GM06990 (cell line): ENCODE measurements at regions not wholly inside any gene's neighbourhood (a gene's known extent, or its start where the extent isn't known, plus 50 kb on each side); places are given as distances from the start of the nearest gene placed in this dataset.

ENCODE experiments used
- DNase-seq: peaks from one replicate; pipeline ENCODE4 v3.0.0-alpha.2; 2011; ENCODE audit not compliant: insufficient read length; ENCODE audit errors: extremely low read depth
- H3K27me3 ChIP-seq: replicated peaks from 2 replicates; pipeline ENCODE4 v1.6.0; 2011; ENCODE audit warnings: low read length; ENCODE audit not compliant: control insufficient read depth, insufficient read depth
- H3K36me3 ChIP-seq: 2 replicates; pipeline ENCODE4 v1.5.1; 2011; ENCODE audit warnings: low read length; ENCODE audit not compliant: control insufficient read depth, insufficient read depth
- H3K4me3 ChIP-seq: replicated peaks from 2 replicates; pipeline ENCODE4 v1.5.1; 2011; ENCODE audit warnings: low read depth, mild to moderate bottlenecking, control low read depth, low read length
- TF ChIP-seq, protein P1 (sequence below): IDR thresholded peaks from 2 replicates; pipeline ENCODE4 v1.5.1; 2011; ENCODE audit warnings: low read length, control low read depth, mild to moderate bottlenecking, inconsistent platforms; ENCODE audit not compliant: insufficient read depth, poor library complexity, severe bottlenecking

DNA sequence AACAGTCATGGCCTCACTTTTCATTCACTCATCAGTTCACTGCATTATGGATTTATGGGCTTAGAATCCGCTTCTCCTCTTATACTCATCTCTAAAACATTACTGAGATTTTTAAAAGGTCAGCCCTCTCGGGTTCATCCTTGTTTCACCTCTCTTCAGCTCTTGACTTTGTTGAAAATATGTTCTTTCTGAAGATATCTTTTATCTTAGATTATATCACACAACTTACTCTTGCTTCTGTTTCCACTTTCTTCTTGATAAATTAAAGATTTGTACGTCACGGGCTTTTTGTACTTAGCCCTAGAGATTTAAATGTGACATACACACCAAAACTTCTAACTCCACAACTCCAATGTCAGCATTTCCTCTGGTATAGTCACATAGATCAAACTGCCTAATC is 342.5 kb upstream of the TMEM229A start:
- H3K36me3 ChIP-seq: no peaks in the 10 kb centered on the region
- TF ChIP-seq, protein P1, sequence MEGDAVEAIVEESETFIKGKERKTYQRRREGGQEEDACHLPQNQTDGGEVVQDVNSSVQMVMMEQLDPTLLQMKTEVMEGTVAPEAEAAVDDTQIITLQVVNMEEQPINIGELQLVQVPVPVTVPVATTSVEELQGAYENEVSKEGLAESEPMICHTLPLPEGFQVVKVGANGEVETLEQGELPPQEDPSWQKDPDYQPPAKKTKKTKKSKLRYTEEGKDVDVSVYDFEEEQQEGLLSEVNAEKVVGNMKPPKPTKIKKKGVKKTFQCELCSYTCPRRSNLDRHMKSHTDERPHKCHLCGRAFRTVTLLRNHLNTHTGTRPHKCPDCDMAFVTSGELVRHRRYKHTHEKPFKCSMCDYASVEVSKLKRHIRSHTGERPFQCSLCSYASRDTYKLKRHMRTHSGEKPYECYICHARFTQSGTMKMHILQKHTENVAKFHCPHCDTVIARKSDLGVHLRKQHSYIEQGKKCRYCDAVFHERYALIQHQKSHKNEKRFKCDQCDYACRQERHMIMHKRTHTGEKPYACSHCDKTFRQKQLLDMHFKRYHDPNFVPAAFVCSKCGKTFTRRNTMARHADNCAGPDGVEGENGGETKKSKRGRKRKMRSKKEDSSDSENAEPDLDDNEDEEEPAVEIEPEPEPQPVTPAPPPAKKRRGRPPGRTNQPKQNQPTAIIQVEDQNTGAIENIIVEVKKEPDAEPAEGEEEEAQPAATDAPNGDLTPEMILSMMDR: no peak
- no peak overlapping the region for H3K4me3 ChIP-seq
- no peaks in the 10 kb centered on the region for H3K27me3 ChIP-seq
- DNase-seq: no peak

DNA sequence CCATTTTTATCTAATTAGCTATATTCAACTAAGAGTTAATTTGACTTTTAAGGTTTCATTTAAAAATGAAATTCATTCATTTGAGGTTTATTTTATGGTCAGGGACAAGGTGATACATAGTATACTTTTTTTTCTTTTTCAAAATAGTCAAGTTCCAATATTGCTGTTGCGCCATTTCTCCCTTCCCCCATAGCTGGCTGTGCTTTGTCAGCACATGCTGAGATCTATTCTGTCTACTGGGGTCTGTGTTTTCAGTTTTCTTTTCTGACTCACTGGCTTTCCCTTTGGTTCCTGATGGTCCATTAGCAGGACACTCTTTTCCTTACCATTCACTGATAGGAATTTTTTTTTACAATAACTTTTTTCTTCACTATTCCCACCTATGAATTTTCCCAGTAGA is 336.4 kb upstream of the TMEM229A start:
- Histone ChIP-seq H3K36me3 (no peaks in the 10 kb centered on the region), H3K4me3 (no peak overlapping the region), H3K27me3 (no peaks in the 10 kb centered on the region)
- no peak for DNase-seq
- TF ChIP-seq, protein P1: no peak

DNA sequence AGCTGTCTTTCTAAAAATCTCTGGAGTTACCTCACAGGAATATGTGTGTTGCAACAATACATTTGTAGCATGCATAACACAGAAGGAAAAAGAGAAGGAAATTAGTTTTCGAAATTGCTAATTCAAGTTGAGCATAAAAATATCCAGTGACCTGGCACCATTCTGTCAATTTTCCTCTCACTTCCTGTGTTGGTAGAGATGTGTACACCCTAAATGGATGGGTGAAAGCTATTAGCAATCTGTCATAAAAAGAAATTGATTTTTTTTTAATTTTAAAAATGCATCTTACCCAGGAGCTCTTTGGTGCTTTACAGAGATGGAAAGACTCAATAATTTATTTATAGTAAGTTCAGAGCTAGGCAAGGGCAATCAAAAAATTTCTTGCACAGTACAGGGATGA is 333.3 kb upstream of the TMEM229A start:
- no peak for DNase-seq
- Histone ChIP-seq H3K36me3 (no peaks in the 10 kb centered on the region), H3K27me3 (no peaks in the 10 kb centered on the region), H3K4me3 (no peak overlapping the region)
- TF ChIP-seq, protein P1: no peak

DNA sequence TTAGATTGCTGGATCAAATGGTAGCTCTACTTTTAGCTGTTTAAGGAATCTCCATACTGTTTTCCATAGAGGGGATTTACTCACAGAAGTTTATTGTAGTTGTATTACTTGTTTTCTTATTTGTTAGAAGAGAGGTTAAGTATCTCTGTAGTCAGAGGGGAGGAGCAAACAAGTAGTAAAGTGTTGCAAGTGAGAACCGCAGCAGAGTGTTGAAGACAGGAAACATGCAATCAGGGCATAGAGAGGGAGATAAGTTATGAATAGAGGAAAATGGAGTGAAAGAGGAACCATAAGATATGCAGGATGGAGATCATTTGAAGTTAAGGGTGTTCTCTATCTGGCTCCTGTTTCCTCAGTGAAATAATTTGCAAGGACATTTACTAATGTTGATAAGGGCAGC is 331.4 kb upstream of the TMEM229A start:
- Histone ChIP-seq H3K36me3 (no peaks in the 10 kb centered on the region), H3K27me3 (no peaks in the 10 kb centered on the region), H3K4me3 (no peak overlapping the region)
- DNase-seq: no peak
- TF ChIP-seq, protein P1: no peak

DNA sequence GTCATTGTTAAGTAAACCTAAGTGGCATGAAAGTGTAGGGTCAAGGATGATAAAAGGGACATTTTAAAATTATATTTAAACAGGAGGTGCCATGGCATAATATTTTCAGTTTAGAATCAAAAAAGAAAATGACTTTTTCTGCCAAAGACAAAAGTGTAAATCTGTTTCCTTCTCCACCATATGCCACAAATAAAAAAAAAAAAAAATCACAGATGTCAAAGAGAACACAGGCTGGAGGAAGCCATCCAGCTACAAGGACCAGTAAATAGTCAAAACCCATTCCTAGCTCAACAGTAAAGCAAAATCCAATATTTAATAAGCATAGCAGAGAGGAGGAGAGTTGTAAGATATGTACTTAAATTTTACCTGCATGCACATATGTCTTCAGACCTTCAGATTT is 321.3 kb upstream of the TMEM229A start:
- no peak for DNase-seq
- H3K4me3 ChIP-seq: no peak overlapping the region
- TF ChIP-seq, protein P1: no peak
- no peaks in the 10 kb centered on the region for H3K36me3 ChIP-seq
- H3K27me3 ChIP-seq: no peaks in the 10 kb centered on the region

DNA sequence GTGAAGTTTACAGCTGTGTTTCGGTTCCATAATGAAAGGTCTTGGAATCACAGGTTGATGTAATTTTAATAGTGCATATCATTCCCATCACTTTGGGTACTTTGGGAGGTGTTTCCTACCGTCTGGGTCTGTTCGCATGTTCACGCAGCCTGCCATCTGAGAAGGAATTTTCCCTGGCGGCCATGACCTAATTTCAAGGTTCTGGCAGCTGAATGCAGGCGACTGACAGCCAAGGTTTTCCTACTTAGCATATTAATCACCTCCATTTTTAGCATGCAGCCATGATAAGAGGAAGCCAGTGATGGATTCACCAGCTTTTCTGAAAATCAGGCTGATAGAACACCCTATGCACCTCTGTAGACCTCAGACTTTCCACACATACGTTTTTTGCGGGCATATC is 319.1 kb upstream of the TMEM229A start:
- Histone ChIP-seq H3K36me3 (no peaks in the 10 kb centered on the region), H3K27me3 (no peaks in the 10 kb centered on the region), H3K4me3 (no peak overlapping the region)
- TF ChIP-seq, protein P1: no peak
- no peak for DNase-seq
